Activated T-helper 1 cell treated with anti-CD3 and anti-CD28 coated beads, Interleukin-2, amount 50 U/mL, for 16 hours (primary cell): ENCODE measurements at regions not wholly inside any gene's neighbourhood (a gene's known extent, or its start where the extent isn't known, plus 50 kb on each side); places are given as distances from the start of the nearest gene placed in this dataset.
"Not testable (repeated sequence)": the region's sequence is repeated elsewhere in the genome, so short reads cannot be mapped to it uniquely, and the experiment has no call there.

ENCODE experiments used
- DNase-seq, 2 donors: peaks; one replicate each; pipeline ENCODE4 v3.0.0-alpha.2; 2020; ENCODE audit warnings: low read depth in 1 of 2, low spot score in 1 of 2

DNA sequence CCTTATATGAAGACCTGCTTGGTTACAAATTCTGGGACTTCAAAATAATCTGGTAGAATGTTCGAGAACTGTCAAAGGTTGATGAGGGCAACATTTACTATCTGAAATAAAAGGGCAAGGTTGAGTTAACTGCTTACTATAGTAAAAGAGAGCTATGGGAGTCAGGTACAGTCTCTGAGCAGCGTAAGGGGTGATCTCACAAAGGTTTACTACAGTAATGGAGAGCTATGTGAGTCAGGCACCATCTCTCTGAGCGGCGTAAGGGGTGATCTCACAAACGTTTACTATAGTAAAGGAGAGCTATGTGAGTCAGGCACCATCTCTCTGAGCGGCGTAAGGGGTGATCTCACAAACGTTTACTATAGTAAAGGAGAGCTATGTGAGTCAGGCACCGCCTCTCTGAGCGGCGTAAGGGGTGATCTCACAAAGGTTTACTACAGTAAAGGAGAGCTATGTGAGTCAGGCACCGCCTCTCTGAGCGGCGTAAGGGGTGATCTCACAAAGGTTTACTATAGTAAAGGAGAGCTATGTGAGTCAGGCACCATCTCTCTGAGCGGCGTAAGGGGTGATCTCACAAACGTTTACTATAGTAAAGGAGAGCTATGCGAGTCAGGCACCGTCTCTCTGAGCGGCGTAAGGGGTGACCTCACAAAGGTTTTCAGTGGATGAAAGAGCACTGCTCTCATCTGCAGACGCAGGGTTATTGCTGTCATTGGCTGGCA, 439.6 kb upstream of the B3GAT1 start:
- DNase-seq: not testable (repeated sequence)

DNA sequence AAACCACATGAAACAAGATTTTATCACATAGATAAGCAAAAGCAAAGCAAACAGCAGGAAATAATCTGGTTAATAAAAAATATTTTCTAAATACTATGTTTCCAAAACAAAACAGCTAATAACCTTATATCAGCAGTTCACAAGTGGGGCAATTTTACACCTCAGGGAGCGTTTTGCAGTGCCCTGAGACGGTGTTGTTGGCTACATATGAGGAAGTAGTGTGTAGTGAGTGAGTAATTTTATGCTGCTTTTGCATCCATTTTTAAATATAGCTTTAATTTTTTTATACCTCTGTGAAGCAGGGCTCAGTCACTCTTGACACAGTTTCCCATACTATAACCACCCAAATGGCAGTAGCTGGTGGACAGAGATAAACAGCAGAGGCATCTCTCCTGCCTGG, 438.5 kb upstream of the B3GAT1 start:
- no peak for DNase-seq

- DNase-seq: no peak
Measured at GRCh38 chr11:134849833-134850232, 437.8 kb upstream of the B3GAT1 start.

GRCh38 chr11:134847083-134847715, 435.2 kb upstream of the B3GAT1 start:
- DNase-seq: no peak

- DNase-seq: no peak
Measured at GRCh38 chr11:134846328-134847082, 434.5 kb upstream of the B3GAT1 start.

DNA sequence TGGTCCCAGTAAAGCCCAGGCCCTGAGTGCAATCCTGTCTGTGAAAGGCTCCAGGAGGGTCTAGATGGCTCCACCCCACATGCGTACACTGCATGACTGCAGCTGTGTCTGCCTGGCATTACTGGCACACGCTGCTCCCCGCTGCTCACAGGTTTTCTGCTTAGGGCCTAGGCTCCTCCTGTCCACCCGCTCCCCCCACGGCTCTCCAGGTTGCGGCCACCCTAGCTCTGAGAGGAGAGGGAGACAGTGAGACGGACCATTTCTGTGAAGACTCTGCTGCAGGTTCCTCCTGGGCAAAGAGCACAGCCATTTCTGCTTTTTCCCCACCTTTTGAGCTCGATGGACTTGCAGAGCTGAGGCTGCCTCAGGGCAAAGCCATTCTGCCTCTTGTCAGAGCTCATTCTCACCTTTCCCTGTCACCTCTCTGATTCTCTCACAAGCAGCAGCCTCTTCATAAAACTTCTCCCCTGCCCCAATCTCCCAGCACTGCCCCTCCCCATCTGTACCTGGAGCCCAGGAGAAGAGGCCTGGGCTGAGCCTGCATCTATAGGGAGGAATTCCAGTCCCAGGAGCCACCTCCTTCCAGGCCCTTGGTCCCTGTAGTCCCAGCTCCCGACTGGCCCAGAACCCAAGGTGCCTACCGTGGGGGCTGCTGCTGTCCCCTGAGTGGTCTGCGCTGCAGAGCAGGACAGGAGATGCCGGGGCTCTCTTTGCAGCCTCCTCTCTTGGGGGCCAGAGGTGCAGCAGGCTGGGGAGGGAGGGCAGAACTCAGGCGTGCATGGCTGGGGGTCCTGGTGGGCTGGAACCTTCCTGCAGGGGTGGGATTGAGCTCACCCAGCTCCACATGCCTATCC, 433.7 kb upstream of the B3GAT1 start:
- DNase-seq: no peak

- no peak for DNase-seq
Measured at GRCh38 chr11:134844838-134845237, 432.8 kb upstream of the B3GAT1 start.

DNA sequence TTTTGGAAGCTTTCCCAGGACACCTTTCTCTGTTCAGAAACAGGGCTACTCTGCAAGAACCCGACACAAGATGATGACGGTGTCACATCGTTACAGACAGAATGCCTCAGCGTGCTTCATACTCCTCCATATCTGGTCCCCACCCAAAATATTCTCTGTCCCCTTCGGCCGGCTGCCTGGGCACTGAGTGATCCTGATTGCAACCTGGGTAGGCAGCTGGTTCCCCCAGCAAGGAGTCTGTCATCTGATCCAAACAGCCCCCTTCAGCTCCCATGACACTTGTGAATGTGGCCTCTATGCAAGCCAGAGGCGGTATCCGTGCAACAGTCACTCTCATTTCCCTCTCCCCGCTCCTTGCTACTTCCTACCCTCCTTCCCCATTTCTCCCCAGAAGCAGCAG, 431.7 kb upstream of the B3GAT1 start:
- no peak for DNase-seq

DNA sequence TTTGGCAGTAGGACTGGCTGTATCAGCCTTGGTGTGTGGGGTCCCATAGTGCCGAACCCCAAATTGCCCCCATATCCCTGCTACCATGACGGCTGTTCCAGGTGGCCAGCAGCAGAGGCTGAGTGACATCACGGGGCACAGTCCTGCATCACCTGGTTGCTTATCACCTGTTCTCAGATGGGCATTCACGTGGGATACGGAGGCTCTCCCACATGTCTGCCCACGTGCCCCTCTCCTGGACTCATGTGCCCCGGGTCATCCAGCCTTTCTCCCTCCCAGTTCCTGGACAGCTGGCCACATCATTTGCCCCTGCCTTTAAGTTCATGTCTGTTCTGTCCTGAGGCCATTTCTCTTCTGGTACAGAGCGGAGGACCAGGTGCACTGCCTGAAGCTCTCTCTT, 431.0 kb upstream of the B3GAT1 start:
- DNase-seq: no peak

GRCh38 chr11:134841972-134842371, 429.9 kb upstream of the B3GAT1 start:
- DNase-seq: no peak

DNA sequence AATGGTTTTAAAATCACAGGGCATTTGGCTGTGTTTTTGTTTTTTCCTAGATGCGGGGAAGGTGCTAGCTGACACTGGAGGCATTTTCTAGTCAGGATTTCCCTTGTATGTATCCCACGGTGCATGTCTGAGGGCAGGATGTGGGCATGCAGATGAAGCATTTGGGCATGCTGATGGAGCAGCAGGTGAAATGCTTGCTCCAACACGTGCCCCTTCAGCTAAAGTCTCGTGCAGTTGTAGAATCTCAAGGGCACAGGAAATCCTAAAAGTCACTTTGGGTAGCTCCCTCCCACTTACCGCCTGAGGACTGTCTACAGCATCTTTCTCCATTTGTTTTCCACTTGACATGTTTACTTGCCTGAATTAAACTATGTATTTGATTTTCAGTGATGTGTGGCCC, 429.4 kb upstream of the B3GAT1 start:
- DNase-seq: no peak

DNA sequence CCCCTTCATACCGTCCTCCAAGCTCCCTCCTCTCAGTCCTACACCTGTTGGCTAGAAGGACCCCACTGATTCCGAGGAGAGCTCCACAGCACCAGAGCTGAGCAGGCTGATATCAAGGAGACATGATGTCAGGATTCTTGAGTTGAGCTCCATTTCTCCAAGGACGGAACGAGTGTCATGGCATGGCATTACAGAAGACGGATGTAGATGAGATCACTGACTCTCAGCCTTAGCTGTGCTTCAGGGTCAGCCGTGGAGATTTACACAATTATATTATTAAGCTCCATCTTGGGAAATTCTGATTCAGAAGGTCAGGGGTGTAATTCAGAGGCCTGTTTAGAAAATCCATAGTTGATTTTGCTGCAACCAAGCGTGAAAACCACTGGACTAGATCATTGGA, 428.9 kb upstream of the B3GAT1 start:
- no peak for DNase-seq

DNA sequence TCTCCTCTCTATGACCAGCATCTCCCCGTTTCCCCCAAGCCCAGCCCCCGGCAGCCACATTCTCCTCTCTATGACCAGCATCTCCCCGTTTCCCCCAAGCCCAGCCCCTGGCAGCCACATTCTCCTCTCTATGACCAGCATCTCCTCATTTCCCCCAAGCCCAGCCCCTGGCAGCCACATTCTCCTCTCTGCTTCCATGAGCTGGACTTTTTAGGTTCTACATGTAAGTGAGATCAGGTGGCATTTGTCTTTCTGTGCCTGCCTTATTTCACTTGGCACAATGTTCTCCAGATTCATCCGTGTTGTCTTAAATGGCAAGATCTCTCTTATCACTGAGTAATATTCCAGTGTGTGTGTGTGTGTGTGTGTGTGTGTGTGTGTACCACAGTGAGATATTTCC, 428.1 kb upstream of the B3GAT1 start:
- not testable (repeated sequence) for DNase-seq

DNA sequence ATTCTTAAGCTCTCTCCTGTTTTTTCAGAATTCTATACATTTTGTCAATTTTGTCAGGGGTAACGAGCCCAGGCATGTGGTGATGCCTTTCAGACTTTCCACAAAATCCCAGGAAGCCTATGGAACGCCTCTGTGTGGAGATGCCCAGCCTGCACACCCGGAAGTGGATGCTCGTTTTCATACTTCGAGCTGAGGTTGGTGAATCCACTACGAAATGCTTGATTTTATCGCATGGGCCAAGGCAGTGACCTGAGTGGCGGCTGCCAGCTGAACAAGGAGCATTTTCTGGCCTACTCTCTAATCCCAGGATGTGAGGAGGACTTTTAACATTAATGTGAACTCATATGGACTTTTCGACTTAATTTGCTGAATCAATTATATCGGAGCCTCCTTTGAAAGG, 426.7 kb upstream of the B3GAT1 start:
- no peak for DNase-seq

GRCh38 chr11:134837887-134838232, 425.8 kb upstream of the B3GAT1 start:
- DNase-seq: no peak

- no peak for DNase-seq
Measured at GRCh38 chr11:134837166-134837886, 425.3 kb upstream of the B3GAT1 start.

GRCh38 chr11:134836561-134836960, 424.5 kb upstream of the B3GAT1 start:
- DNase-seq: no peak

- no peak for DNase-seq
Measured at GRCh38 chr11:134835561-134835960, 423.5 kb upstream of the B3GAT1 start.

- DNase-seq: no peak
Measured at GRCh38 chr11:134830312-134830711, 418.3 kb upstream of the B3GAT1 start.

- DNase-seq: no peak
Measured at GRCh38 chr11:134823970-134824369, 411.9 kb upstream of the B3GAT1 start.

GRCh38 chr11:134822897-134823296, 410.9 kb upstream of the B3GAT1 start:
- no peak for DNase-seq
